HCT116 (cell line): ENCODE measurements at regions not wholly inside any gene's neighbourhood (a gene's known extent, or its start where the extent isn't known, plus 50 kb on each side); places are given as distances from the start of the nearest gene placed in this dataset.

ENCODE experiments used
- ATAC-seq: fragments of 200-7000 bp; cut with Tn5 transposase; 2 replicates; pipeline ENCODE4 v1.9.1; 2020; ENCODE audit warnings: mild to moderate bottlenecking, moderate library complexity
- BruUV-seq: library from RNA; stranded (reverse); fragments of 400-500 nt; replicated peaks from 2 replicates; lab custom pipeline; 2021; lab: Mats Ljungman, UMichigan
- CTCF ChIA-PET: fragments of 300-600 bp; sonication (Branson Sonifier 250); formaldehyde crosslinking; loops from one replicate; lab custom pipeline; 2021; ENCODE audit warnings: antibody characterized with exemption; lab: Charles Lee
- POLR2A ChIA-PET: fragments of 300-600, 350-600 bp; sonication (Branson Sonifier 250); formaldehyde crosslinking; loops from one replicate; lab custom pipeline; 2021; ENCODE audit warnings: antibody characterized with exemption; lab: Charles Lee
- RAD21 ChIA-PET, 2 experiments: fragments of 300-600 bp; sonication (Branson Sonifier 250); formaldehyde crosslinking; loops; one replicate each; lab custom pipeline; 2023; ENCODE audit warnings: low total read pairs in 2 of 2; ENCODE audit not compliant: uncharacterized antibody in 2 of 2, unreplicated experiment in 2 of 2, low non-redundant PET in 1 of 2; lab: Charles Lee
- DNase-seq: peaks from one replicate; pipeline ENCODE4 v3.0.0-alpha.2; 2010; ENCODE audit warnings: low read depth, low spot score
- H2AFZ ChIP-seq: fragments of 200-600 bp; shearing (Covaris generic), sonication (generic); 2 replicates; pipeline ENCODE4 v1.6.1; 2017; ENCODE audit warnings: low read depth, mixed run types, mixed read lengths, antibody characterized with exemption, low read length; ENCODE audit not compliant: poor library complexity, severe bottlenecking
- H3K27ac ChIP-seq: 2 replicates; pipeline ENCODE4 v1.5.1; 2012; ENCODE audit warnings: low read depth, low read length
- H3K27me3 ChIP-seq: fragments of 200-600 bp; sonication (generic); 2 replicates; pipeline ENCODE4 v1.6.1; 2016; ENCODE audit warnings: mixed run types, low read length, mixed read lengths; ENCODE audit not compliant: insufficient read depth
- H3K36me3 ChIP-seq, 2 experiments: fragments of 200-500 bp in 1 of 2; fragments of 200-600 bp in 1 of 2; sonication (Bioruptor generic) in 1 of 2; sonication (generic) in 1 of 2; 2 replicates each; pipeline versions ENCODE4 v1.5.1 to v1.6.1; 2014 to 2016; ENCODE audit warnings: low read length in 2 of 2, inconsistent platforms in 1 of 2, mixed read lengths in 1 of 2, mixed run types in 1 of 2; ENCODE audit not compliant: insufficient read depth in 2 of 2, control insufficient read depth in 1 of 2
- H3K4me1 ChIP-seq, 2 experiments: fragments of 200-600 bp in 1 of 2; sonication (generic) in 1 of 2; 2 replicates each; pipeline versions ENCODE4 v1.5.1 to v1.6.1; 2012 to 2017; ENCODE audit warnings: low read length in 2 of 2, inconsistent platforms in 1 of 2, mild to moderate bottlenecking in 1 of 2, mixed read lengths in 1 of 2, mixed run types in 1 of 2, moderate library complexity in 1 of 2; ENCODE audit not compliant: insufficient read depth in 2 of 2, control insufficient read depth in 1 of 2
- H3K4me2 ChIP-seq: fragments of 200-600 bp; sonication (generic); 2 replicates; pipeline ENCODE4 v1.6.1; 2017; ENCODE audit warnings: mixed run types, low read length, mixed read lengths
- H3K4me3 ChIP-seq, 2 experiments: fragments of 200-600 bp in 1 of 2; sonication (generic) in 1 of 2; replicated peaks in 1 of 2; 2 replicates each; pipeline ENCODE4 v1.5.1; 2011 to 2016; ENCODE audit warnings: low read length in 2 of 2, control low read depth in 1 of 2, low read depth in 1 of 2, mild to moderate bottlenecking in 1 of 2, mixed read lengths in 1 of 2, mixed run types in 1 of 2
- H3K79me2 ChIP-seq: fragments of 200-600 bp; sonication (generic); 2 replicates; pipeline ENCODE4 v1.6.1; 2017; ENCODE audit warnings: mild to moderate bottlenecking, mixed run types, low read length, moderate library complexity, mixed read lengths; ENCODE audit not compliant: insufficient read depth
- H3K9ac ChIP-seq: fragments of 200-600 bp; sonication (generic); 2 replicates; pipeline ENCODE4 v1.6.1; 2016; ENCODE audit warnings: low read length, mixed read lengths
- H3K9me2 ChIP-seq: fragments of 200-600 bp; sonication (generic), shearing (Covaris generic); 2 replicates; pipeline ENCODE4 v1.6.1; 2017; ENCODE audit warnings: mixed run types, mild to moderate bottlenecking, moderate library complexity; ENCODE audit not compliant: insufficient read depth
- H3K9me3 ChIP-seq, 2 experiments: fragments of 200-500 bp in 1 of 2; fragments of 200-600 bp in 1 of 2; sonication (Bioruptor generic) in 1 of 2; sonication (generic) in 1 of 2; 2 replicates each; pipeline ENCODE4 v1.6.1; 2014 to 2017; ENCODE audit warnings: low read length in 2 of 2, mixed read lengths in 2 of 2, inconsistent platforms in 1 of 2, low read depth in 1 of 2, mild to moderate bottlenecking in 1 of 2, mixed run types in 1 of 2, moderate library complexity in 1 of 2; ENCODE audit not compliant: control insufficient read depth in 1 of 2, insufficient read depth in 1 of 2
- H4K20me1 ChIP-seq: fragments of 200-600 bp; sonication (generic), shearing (Covaris generic); 2 replicates; pipeline ENCODE4 v1.6.1; 2017; ENCODE audit warnings: mixed run types, mild to moderate bottlenecking, moderate library complexity; ENCODE audit not compliant: insufficient read depth
- ATF3 ChIP-seq: IDR thresholded peaks from 2 replicates; pipeline ENCODE4 v1.6.1; 2012
- CEBPB ChIP-seq: IDR thresholded peaks from 2 replicates; pipeline ENCODE4 v1.6.1; 2012; ENCODE audit warnings: low read depth
- EGR1 ChIP-seq: IDR thresholded peaks from 2 replicates; pipeline ENCODE4 v1.6.1; 2012; ENCODE audit warnings: low read depth
- EZH2 ChIP-seq: fragments of 200-600 bp; sonication (generic); IDR thresholded peaks from 2 replicates; pipeline ENCODE4 v1.6.1; 2017; ENCODE audit warnings: antibody characterized with exemption, mixed run types
- EZH2phosphoT487 ChIP-seq: fragments of 200-600 bp; IDR thresholded peaks from 2 replicates; pipeline ENCODE4 v1.6.1; 2018; ENCODE audit warnings: antibody characterized with exemption, borderline replicate concordance
- FOSL1 ChIP-seq: IDR thresholded peaks from 2 replicates; pipeline ENCODE4 v1.6.1; 2012; ENCODE audit warnings: low read depth
- JUND ChIP-seq: IDR thresholded peaks from 2 replicates; pipeline ENCODE4 v1.6.1; 2012
- MAX ChIP-seq: IDR thresholded peaks from 2 replicates; pipeline ENCODE4 v1.6.1; 2012
- POLR2A ChIP-seq: IDR thresholded peaks from 2 replicates; pipeline ENCODE4 v1.7.0; 2011; ENCODE audit warnings: borderline replicate concordance; ENCODE audit not compliant: insufficient read depth, insufficient read length; ENCODE audit errors: extremely low read depth
- RAD21 ChIP-seq: IDR thresholded peaks from 2 replicates; pipeline ENCODE4 v1.6.1; 2012; ENCODE audit warnings: low read depth, mild to moderate bottlenecking
- REST ChIP-seq: IDR thresholded peaks from 2 replicates; pipeline ENCODE4 v1.6.1; 2012; ENCODE audit warnings: low read depth
- SIN3A ChIP-seq: IDR thresholded peaks from 2 replicates; pipeline ENCODE4 v1.6.1; 2012; ENCODE audit warnings: low read depth
- SP1 ChIP-seq: IDR thresholded peaks from 2 replicates; pipeline ENCODE4 v1.6.1; 2012; ENCODE audit warnings: low read depth
- SRF ChIP-seq: IDR thresholded peaks from 2 replicates; pipeline ENCODE4 v1.6.1; 2012; ENCODE audit warnings: low read depth
- TCF7L2 ChIP-seq: IDR thresholded peaks from 2 replicates; pipeline ENCODE4 v1.7.0; 2011; ENCODE audit warnings: borderline replicate concordance, inconsistent platforms; ENCODE audit not compliant: insufficient read depth, insufficient read length; ENCODE audit errors: extremely low read depth
- YY1 ChIP-seq: IDR thresholded peaks from 2 replicates; pipeline ENCODE4 v1.6.1; 2011; ENCODE audit warnings: low read length, low read depth, moderate library complexity, mild to moderate bottlenecking; ENCODE audit not compliant: insufficient replicate concordance; ENCODE audit errors: extremely low read depth
- ZBTB33 ChIP-seq: IDR thresholded peaks from 2 replicates; pipeline ENCODE4 v1.6.1; 2011; ENCODE audit warnings: mild to moderate bottlenecking, low read length, moderate library complexity; ENCODE audit not compliant: insufficient replicate concordance; ENCODE audit errors: extremely low read depth
- ZFX ChIP-seq: fragments of 450-650 bp; IDR thresholded peaks from 2 replicates; pipeline ENCODE4 v1.6.1; 2017
- ZNF274 ChIP-seq: fragments of 200-500 bp; sonication (Bioruptor generic); IDR thresholded peaks from 2 replicates; pipeline ENCODE4 v1.6.1; 2014; ENCODE audit warnings: mild to moderate bottlenecking, low read depth, low read length, inconsistent platforms
- intact Hi-C: fragments of 100-400 bp; cut with micrococcal nuclease; formaldehyde crosslinking; loops from 2 replicates; pipeline ENCODE4 v1.10.0; 2022
- TF ChIP-seq, protein P1 (sequence below), 3 experiments: fragments of 200-600 bp in 1 of 3; sonication (generic) in 1 of 3; IDR thresholded peaks in 2 of 3; conservative IDR thresholded peaks in 1 of 3; 2 replicates each; pipeline ENCODE4 v1.5.1; 2012 to 2017; ENCODE audit warnings: low read depth in 2 of 3, low read length in 2 of 3, antibody characterized with exemption in 1 of 3, borderline replicate concordance in 1 of 3, control low read depth in 1 of 3, mild to moderate bottlenecking in 1 of 3, mixed read lengths in 1 of 3, mixed run types in 1 of 3, moderate library complexity in 1 of 3; ENCODE audit not compliant: insufficient read depth in 1 of 3

- RAD21 ChIA-PET = no interaction called here
- BruUV-seq = no TSS peak
- H3K9me3 ChIP-seq = no peaks in the 10 kb centered on the region
Measured at GRCh38 chr6:71053475-71053874, 96.6 kb upstream of the B3GAT2 start.

More at GRCh38 chr6:71053475-71053874, 96.6 kb upstream of the B3GAT2 start:
- CTCF ChIA-PET = no interaction called here
- TF ChIP-seq RAD21 = no peak
- TF ChIP-seq POLR2A = no peak
- TF ChIP-seq ZNF274 = no peak
- no peak for TF ChIP-seq ATF3
- no peak for TF ChIP-seq MAX
- TF ChIP-seq, protein P1, sequence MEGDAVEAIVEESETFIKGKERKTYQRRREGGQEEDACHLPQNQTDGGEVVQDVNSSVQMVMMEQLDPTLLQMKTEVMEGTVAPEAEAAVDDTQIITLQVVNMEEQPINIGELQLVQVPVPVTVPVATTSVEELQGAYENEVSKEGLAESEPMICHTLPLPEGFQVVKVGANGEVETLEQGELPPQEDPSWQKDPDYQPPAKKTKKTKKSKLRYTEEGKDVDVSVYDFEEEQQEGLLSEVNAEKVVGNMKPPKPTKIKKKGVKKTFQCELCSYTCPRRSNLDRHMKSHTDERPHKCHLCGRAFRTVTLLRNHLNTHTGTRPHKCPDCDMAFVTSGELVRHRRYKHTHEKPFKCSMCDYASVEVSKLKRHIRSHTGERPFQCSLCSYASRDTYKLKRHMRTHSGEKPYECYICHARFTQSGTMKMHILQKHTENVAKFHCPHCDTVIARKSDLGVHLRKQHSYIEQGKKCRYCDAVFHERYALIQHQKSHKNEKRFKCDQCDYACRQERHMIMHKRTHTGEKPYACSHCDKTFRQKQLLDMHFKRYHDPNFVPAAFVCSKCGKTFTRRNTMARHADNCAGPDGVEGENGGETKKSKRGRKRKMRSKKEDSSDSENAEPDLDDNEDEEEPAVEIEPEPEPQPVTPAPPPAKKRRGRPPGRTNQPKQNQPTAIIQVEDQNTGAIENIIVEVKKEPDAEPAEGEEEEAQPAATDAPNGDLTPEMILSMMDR (IDR thresholded peaks at IDR 0.05 in 2 of 3, conservative IDR thresholded peaks at IDR 0.05 in 1 of 3; ENCODE audit: borderline replicate concordance in 1 of 3, insufficient read depth in 1 of 3, low read depth in 2 of 3, low read length in 2 of 3) = no peak
- no peak for TF ChIP-seq EZH2
- TF ChIP-seq SP1 = no peak
- TF ChIP-seq ZBTB33 = no peak
- TF ChIP-seq YY1 = no peak
- TF ChIP-seq CEBPB = no peak
- no peak for TF ChIP-seq SIN3A
- no peak for TF ChIP-seq JUND
- no peak for TF ChIP-seq EGR1
- no peak for TF ChIP-seq FOSL1
- no peak for TF ChIP-seq REST
- TF ChIP-seq ZFX = no peak
- TF ChIP-seq EZH2phosphoT487 = no peak
- no peak for TF ChIP-seq TCF7L2
- no peak for TF ChIP-seq SRF
- TF ChIP-seq, all 23 proteins: peak for 0
- DNase-seq (no peak), ATAC-seq (no peak)
- no peak overlapping the region for H3K4me2 ChIP-seq
- H3K4me1 ChIP-seq = no peaks in the 10 kb centered on the region
- H3K4me3 ChIP-seq = no peak overlapping the region
- no peak overlapping the region for H3K27ac ChIP-seq
- no peaks in the 10 kb centered on the region; the same call in 1 of the 2 replicates for H4K20me1 ChIP-seq
- intact Hi-C loops = no loop called here
- H3K27me3 ChIP-seq = no peaks in the 10 kb centered on the region
- no peak overlapping the region for H2AFZ ChIP-seq
- POLR2A ChIA-PET = no interaction called here
- H3K9me2 ChIP-seq = no peaks in the 10 kb centered on the region
- no peaks in the 10 kb centered on the region for H3K79me2 ChIP-seq
- no peaks in the 10 kb centered on the region for H3K36me3 ChIP-seq
- no peak overlapping the region for H3K9ac ChIP-seq
